Adrenal gland (tissue), 5 donors: ENCODE measurements at regions not wholly inside any gene's neighbourhood (a gene's known extent, or its start where the extent isn't known, plus 50 kb on each side); places are given as distances from the start of the nearest gene placed in this dataset.

ENCODE experiments used
- POLR2A ChIP-seq, 2 donors: fragments of 450-650 bp; IDR thresholded peaks; one replicate each; pipeline ENCODE4 v1.6.1; 2017; ENCODE audit warnings: antibody characterized with exemption in 2 of 2, mild to moderate bottlenecking in 2 of 2, moderate library complexity in 1 of 2
- TF ChIP-seq, protein P1 (sequence below), 6 experiments: fragments of 450-650 bp in 4 of 6; fragments of 200-600 bp in 2 of 6; sonication (generic) in 1 of 6; IDR thresholded peaks; 1 replicate in 5 of 6; 2 replicates in 1 of 6; pipeline versions ENCODE4 v1.5.1 to v1.8.0; 2016 to 2021; ENCODE audit warnings: antibody characterized with exemption in 6 of 6, mild to moderate bottlenecking in 2 of 6, moderate library complexity in 1 of 6
- donor health status: DM: no; HTN: no; CAD: no.

DNA sequence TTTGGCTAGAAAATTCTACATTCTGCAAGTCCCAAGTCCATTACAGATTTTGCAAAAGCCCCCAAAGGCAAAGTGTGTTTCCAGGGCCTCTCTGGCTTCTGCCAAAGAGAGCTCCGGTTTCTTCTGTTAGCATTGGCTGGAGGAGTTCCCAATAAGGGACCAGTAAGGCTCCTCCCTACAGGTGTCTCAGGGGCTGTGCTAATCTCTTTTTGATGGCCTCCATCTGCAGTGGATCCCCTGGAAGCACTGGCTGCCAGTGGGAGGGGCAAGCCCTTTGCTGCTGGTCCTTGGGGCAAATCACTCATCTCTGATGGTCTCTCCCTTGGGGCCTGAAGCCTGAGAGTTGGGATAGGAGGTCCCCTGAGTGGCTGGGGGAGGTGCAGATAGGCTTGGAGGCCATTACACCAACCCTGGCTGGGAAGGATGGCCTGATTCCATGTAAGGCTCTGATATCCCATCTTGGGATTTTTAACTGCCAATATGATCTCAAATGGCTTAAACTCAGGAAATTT, 89.1 kb upstream of the USP24 start:
- TF ChIP-seq, protein P1, sequence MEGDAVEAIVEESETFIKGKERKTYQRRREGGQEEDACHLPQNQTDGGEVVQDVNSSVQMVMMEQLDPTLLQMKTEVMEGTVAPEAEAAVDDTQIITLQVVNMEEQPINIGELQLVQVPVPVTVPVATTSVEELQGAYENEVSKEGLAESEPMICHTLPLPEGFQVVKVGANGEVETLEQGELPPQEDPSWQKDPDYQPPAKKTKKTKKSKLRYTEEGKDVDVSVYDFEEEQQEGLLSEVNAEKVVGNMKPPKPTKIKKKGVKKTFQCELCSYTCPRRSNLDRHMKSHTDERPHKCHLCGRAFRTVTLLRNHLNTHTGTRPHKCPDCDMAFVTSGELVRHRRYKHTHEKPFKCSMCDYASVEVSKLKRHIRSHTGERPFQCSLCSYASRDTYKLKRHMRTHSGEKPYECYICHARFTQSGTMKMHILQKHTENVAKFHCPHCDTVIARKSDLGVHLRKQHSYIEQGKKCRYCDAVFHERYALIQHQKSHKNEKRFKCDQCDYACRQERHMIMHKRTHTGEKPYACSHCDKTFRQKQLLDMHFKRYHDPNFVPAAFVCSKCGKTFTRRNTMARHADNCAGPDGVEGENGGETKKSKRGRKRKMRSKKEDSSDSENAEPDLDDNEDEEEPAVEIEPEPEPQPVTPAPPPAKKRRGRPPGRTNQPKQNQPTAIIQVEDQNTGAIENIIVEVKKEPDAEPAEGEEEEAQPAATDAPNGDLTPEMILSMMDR (IDR thresholded peaks at IDR 0.05): no peak
- TF ChIP-seq POLR2A (IDR thresholded peaks at IDR 0.05): no peak
